ENCODE measurements at regions not wholly inside any gene's neighbourhood (a gene's known extent, or its start where the extent isn't known, plus 50 kb on each side); places are given as distances from the start of the nearest gene placed in this dataset.

DNA sequence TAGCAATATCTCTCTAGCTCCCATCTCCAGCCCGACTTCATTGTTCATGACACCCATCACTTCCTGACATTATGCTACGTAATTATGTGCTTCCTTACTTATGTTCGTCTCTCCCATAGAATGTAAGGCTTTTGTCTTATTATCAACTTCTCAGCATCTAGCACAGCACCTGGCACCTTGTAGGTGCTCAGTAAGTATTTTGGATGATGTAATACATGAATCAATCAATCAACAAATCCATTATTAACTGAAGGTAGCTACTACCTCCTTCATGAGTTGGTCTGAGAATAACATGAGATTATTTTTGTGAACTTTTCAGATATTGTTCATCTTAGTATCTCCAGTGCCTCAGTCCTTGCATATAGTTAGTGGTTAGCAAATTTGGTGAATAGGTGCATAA lies 109.3 kb downstream of the EN1 start:
- no peak for DNase-seq

DNA sequence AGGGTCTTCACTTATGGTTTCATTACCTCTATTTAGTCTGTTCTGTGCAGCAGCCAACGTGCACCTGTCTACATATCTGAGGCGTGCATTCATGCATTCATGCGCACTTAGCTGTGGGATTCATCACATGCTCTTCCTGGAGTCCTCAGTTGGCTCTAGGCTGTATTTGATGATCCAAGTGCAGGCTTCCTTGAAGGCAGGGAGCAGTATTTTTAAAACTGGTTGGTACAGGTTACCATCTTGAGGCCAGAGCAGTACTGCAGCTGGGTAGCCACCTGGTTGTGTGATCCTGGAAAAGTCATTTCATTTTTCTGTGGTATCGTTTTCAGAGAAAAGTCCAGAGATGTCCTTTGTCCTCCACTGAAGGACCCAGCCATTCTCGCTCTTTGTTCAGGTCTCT lies 109.8 kb downstream of the EN1 start:
- DNase-seq: no peak

GRCh38 chr2:118732432-118732831 lies 115.0 kb downstream of the EN1 start:
- no peak for DNase-seq

GRCh38 chr2:118731413-118731812 lies 116.0 kb downstream of the EN1 start:
- no peak for DNase-seq

DNA sequence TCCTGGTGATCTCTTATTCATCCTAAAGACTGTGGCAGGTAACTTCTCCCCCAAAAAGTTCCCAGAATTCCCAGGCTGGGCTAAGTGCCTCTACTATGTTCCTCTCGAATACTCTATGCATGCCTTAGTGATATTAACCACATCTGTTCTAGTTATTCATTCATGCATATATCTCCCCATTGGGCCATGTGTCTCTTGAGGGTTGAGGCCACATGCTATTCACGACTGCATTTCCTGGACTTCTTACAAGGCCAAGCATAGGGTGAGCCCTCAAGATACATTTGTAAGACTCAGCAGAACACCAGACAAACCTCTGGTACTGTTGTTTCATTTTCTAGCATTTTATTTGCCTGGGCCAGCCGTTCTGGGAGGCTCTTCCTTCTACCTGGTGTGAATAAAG lies 117.0 kb downstream of the EN1 start:
- no peak for DNase-seq

- no peak for DNase-seq
Measured at GRCh38 chr2:118729760-118730159, 117.7 kb downstream of the EN1 start.

GRCh38 chr2:118728984-118729383 lies 118.5 kb downstream of the EN1 start:
- DNase-seq: no peak

GRCh38 chr2:118726821-118727220 lies 120.6 kb downstream of the EN1 start:
- DNase-seq: no peak

DNA sequence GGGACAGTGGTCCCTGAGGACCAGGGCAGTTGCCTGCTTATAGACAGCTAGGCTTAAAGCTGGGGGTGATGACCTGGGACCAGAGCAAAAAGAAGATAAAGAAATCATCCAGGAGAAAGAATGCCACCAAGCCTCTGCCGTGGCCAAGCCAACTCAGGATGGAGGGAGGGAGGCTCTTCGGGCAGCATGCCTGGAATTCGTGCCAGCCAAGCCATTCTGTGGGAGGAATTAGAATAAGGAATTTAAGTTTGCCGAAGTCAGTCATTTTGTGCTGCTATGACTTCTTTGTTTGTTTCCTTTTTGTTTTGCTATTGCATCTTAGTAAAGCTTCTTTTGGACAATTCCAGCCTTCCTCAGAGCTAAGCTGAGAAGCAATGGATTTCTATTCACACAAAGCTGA lies 124.1 kb downstream of the EN1 start:
- DNase-seq: no peak

- DNase-seq: no peak
Measured at GRCh38 chr2:118722976-118723375, 124.5 kb downstream of the EN1 start.

GRCh38 chr2:118721817-118722551 lies 125.5 kb downstream of the EN1 start:
- no peak for DNase-seq

DNA sequence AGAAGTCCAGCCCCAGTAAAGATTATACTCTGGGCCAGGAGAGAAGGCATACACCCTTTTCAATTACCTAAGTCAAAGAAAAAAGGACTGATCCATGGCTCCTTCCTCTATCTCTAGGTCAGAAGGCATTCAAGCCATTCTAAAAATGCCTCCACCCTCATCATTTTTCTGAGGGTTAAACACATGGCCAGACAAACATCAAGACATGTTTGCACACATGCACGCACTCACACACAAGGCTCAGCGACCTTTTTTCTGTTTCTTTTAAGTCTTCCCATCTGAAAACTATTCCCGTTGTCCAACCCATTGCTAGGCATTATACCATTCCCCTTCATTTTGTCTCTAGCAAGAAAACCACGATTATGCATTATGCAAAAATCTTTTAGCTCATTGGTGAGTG lies 126.6 kb downstream of the EN1 start:
- DNase-seq: no peak

DNA sequence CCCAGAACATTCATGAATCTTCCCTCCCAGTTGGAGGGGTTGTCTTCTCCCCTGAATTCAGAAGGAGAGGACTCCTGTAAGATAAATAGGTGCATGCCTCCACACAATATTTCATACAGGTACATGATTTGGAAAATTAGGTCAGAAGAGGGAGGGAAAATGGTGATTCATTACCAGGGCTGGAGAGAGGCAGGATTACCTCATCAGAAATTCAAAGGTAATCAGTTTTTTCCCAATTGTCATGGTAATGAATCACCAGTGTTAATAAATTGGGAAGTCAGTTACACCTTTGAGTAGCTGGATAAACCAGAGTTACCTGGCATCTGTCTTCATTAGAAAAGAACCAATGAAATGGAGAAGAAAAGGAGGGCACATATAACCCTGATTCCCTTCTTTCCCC lies 128.5 kb downstream of the EN1 start:
- DNase-seq: no peak

DNA sequence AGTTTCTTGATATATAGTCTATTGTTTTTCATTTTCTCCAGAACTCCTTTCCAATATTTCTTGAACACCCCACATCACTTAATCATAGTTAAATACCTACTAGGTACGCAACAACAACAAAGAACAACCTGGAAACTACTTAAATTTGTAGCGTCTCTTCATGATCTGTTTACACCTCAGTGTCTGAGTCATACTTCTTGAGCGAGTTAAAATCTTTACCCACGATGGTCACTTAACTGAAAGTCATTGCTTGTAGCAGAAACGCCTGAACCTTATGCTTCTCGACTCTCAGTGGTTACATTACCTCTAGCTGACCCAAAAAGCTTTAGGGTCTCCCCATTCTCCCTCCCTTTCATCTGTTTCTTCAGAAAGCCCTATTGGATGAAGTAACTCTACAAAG lies 131.3 kb downstream of the EN1 start:
- no peak for DNase-seq

DNA sequence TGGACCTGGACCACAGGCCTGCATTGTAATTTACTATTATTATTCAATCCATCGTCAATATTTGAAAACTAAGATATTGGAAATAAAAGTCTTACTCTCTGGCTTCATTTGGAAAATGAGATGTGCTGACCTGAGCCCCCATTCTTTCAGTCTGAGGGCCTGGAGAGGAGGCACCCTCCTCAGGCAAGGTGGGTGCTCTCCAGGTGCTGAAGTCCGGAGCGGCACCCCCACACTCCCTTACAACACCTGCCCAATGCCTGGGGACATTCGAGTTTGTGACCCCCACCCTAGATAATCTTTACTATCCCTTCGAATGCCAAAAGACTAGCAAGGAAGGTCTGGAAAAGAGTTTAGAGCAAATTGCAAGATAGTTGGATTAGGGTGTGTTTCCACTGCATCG lies 133.3 kb downstream of the EN1 start:
- DNase-seq: no peak

DNA sequence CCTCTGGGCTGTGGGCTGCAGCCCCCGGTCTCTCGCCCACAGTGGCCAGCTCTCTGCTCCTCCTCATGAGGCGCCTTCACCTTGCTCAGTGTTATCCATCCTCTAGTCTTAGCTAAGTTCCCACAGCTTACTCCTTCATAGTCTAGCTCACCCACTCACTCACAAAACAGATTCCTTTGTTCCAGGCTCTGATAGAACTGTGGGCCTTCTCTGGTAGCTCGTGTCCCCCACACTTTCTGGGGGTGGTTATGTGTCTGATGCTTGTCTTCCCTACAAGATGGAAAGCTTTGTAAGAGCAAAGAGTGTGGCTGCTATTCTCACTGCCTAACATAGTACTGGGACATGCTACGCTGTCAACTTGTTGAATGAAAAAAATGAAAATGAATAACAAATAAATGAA lies 135.8 kb downstream of the EN1 start:
- no peak for DNase-seq

- no peak for DNase-seq
Measured at GRCh38 chr2:118710481-118710880, 137.0 kb downstream of the EN1 start.

DNA sequence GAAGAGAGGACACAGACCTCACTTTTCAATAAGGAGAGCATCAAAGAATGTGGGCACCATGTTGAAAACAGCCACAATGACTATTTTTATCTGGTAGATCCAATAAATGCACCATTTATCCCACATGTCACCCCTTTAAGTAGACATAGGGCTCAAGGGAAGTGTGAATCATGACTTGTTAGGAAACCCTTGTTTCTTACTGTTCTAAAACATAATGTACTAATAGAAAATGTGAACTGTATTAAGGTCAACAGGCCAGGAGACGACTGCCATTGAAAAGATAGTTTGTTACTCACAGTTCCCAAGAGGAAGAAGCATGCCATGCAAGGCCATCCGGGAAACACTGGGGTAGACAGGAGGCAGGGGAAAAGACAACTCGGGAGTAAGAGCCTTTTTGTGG lies 137.7 kb downstream of the EN1 start:
- no peak for DNase-seq

DNA sequence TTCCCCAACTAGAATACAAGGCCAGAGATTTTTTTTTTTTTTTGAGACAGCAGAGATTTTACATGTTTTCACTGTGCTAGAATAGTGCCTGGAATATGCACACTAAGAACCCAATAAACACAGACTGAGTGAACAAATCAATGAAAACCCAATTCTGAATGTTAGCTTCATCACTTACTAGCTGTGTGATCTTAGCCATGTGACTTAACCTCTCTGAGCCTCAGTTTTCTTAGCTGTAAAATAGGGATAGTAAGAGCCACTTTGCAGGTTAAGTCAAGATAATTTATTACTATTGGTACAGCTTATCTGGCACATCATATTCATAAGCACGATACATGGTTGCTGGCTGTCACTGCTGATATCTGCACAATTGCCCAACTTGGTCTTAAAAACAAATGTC lies 140.6 kb downstream of the EN1 start:
- DNase-seq: no peak

DNA sequence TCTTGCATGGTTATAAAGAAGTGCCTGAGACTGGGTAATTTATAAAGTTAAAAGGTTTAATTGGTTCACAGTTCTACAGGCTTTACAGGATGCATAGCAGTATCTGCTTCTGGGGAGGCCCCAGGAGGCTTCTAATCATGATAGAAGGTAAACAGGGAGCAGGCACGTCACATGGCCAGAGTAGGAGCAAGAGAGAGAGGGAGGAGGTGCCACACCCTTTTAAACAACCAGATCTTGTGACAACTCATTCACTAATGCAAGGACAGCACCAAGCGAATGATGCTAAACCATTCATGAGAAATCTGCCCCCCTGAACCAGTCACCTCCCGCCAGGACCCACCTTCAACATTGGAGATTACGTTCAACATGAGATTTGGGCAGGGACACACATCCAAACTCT lies 141.1 kb downstream of the EN1 start:
- DNase-seq: no peak

DNA sequence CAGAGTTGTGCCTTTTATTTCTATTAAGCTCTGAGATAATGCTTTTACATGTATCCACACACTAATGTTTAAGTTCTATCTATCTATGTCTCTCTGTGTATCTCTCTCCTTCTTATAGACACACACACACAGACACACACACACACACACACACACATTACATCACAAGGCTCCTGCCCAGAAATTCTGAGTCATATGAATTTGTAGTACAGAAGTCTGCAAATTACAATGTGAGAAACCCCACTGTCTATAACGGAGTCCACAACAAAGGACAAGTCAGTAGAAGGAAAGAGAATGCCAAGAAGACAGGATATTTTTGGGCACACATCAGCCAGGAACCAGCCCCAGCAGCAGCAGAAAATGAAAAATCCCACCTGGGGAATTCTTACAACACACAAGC lies 142.4 kb downstream of the EN1 start:
- no peak for DNase-seq

DNA sequence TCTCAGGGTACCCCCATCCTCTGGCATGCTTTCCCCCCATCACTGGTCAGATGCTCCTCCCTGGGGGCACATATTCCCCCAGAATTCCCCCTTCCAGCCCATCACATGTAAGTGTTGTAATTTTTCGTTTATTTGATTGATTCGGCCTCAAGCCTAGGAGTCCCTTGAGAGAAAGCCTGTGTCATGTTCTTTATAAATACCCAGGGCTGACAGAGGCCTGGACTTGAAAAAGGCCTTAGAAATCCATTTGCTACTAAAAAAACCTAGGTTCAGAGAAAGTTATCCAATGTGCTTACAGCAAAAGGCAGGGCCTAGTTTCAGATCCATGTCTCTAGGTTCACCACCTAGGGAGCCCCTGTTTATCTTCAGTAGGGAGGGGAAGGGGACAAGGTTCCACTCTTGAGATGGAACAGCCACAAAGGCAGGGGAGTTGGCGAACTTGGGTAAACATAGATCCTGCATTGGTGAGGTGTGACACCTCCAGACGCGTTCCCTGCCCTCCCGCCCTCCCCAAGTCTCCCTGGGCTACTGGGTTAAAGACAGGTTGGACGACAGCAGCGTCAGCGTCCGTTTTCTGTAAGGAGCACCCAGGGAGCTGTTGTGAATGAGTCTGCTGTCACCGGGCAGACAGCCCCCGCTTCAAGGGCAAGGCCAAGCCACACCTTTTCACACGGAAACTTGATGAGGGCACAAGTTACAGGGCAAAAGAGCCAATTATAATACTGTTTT lies 147.8 kb downstream of the EN1 start:
- DNase-seq: no peak

DNA sequence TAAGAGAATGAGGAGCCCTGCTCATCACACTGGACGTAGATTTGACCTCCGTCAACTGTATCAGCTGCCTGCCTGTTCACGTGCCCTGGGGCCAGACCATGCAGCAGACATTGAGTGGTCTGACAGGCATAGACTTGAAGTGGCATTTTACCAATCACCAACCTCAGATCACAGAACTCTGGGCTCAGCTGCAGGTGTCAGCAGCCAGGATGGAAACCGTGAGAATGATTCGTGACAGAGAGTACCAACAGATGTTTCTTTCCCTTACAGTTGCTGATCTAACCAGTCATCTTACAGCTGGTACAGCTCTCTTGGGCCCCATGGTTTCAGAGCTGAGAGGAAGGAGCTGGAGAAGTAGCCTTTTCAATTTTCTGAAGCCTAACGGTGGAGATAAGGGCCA lies 148.9 kb downstream of the EN1 start:
- DNase-seq: no peak

GRCh38 chr2:118697781-118698180 lies 149.7 kb downstream of the EN1 start:
- DNase-seq: no peak

All from stimulated activated CD4-positive, alpha-beta T cell treated with anti-CD3 and anti-CD28 coated beads, Interleukin-4, amount 100 ng/mL, for 1 hour (primary cell).